Activated CD4-positive, alpha-beta T cell treated with anti-CD3 and anti-CD28 coated beads for 36 hours (primary cell): ENCODE measurements at regions not wholly inside any gene's neighbourhood (a gene's known extent, or its start where the extent isn't known, plus 50 kb on each side); places are given as distances from the start of the nearest gene placed in this dataset. TPM values are rescaled to one million over a fixed set of nuclear protein-coding genes. Genes with fewer than 3 reads are reported as not detected.

Experiments used
- microRNA-seq: library from miRNA; unstranded; fragments of <30 nt; microRNA quantifications from one replicate; pipeline ENCODE4 v1.2.0, GENCODE V29; 2021; ENCODE audit warnings: borderline replicate concordance

Small RNA genes lying in the stretch of these regions (microRNA-seq; reads per million reads assigned to microRNA genes)
- not detected for gene MIR1263
